Mesothelial cell of epicardium (in vitro differentiated cells): ENCODE measurements at regions not wholly inside any gene's neighbourhood (a gene's known extent, or its start where the extent isn't known, plus 50 kb on each side); places are given as distances from the start of the nearest gene placed in this dataset.
"Not testable (repeated sequence)": the region's sequence is repeated elsewhere in the genome, so short reads cannot be mapped to it uniquely, and the experiment has no call there.

Experiments
- DNase-seq, 2 experiments: peaks; one replicate each; pipeline ENCODE4 v3.0.0; 2021; ENCODE audit warnings: low spot score in 2 of 2; ENCODE audit not compliant: unreplicated experiment in 2 of 2
- H3K27ac Mint-ChIP-seq: 2 replicates; pipeline ENCODE4 v1.8.0; 2021; ENCODE audit warnings: mixed read lengths
- H3K27me3 Mint-ChIP-seq: 2 replicates; pipeline ENCODE4 v1.8.0; 2021; ENCODE audit warnings: low read depth, mixed read lengths
- H3K36me3 Mint-ChIP-seq: 2 replicates; pipeline ENCODE4 v1.8.0; 2021; ENCODE audit warnings: mixed read lengths
- H3K4me1 Mint-ChIP-seq: 2 replicates; pipeline ENCODE4 v1.8.0; 2021; ENCODE audit warnings: mixed read lengths
- H3K4me3 Mint-ChIP-seq: 2 replicates; pipeline ENCODE4 v1.8.0; 2021; ENCODE audit warnings: mild to moderate bottlenecking, moderate library complexity, mixed read lengths
- H3K9me3 Mint-ChIP-seq: 2 replicates; pipeline ENCODE4 v1.8.0; 2021; ENCODE audit warnings: mixed read lengths
- TF ChIP-seq, protein P1 (sequence below): fragments of 200-600 bp; sonication (generic); IDR thresholded peaks from one replicate; pipeline ENCODE4 v1.5.0; 2021; ENCODE audit warnings: antibody characterized with exemption; ENCODE audit not compliant: unreplicated experiment

GRCh38 chr21:8997011-8997440 lies 1524.4 kb upstream of the TPTE start:
- TF ChIP-seq, protein P1, sequence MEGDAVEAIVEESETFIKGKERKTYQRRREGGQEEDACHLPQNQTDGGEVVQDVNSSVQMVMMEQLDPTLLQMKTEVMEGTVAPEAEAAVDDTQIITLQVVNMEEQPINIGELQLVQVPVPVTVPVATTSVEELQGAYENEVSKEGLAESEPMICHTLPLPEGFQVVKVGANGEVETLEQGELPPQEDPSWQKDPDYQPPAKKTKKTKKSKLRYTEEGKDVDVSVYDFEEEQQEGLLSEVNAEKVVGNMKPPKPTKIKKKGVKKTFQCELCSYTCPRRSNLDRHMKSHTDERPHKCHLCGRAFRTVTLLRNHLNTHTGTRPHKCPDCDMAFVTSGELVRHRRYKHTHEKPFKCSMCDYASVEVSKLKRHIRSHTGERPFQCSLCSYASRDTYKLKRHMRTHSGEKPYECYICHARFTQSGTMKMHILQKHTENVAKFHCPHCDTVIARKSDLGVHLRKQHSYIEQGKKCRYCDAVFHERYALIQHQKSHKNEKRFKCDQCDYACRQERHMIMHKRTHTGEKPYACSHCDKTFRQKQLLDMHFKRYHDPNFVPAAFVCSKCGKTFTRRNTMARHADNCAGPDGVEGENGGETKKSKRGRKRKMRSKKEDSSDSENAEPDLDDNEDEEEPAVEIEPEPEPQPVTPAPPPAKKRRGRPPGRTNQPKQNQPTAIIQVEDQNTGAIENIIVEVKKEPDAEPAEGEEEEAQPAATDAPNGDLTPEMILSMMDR: no peak
- H3K36me3 Mint-ChIP-seq: peaks cover 18% of the 10 kb centered on the region
- peaks cover 84% of the 10 kb centered on the region for H3K9me3 Mint-ChIP-seq
- no peaks in the 10 kb centered on the region for H3K4me1 Mint-ChIP-seq
- H3K27ac Mint-ChIP-seq: no peak overlapping the region
- no peak for DNase-seq
- H3K27me3 Mint-ChIP-seq: no peaks in the 10 kb centered on the region
- no peak overlapping the region for H3K4me3 Mint-ChIP-seq

GRCh38 chr21:8997443-8998390 lies 1523.7 kb upstream of the TPTE start:
- H3K4me1 Mint-ChIP-seq, H3K27me3 Mint-ChIP-seq, H3K27ac Mint-ChIP-seq, H3K4me3 Mint-ChIP-seq, DNase-seq: not testable (repeated sequence)
- H3K9me3 Mint-ChIP-seq: peaks cover 82% of the 10 kb centered on the region
- peaks cover 12% of the 10 kb centered on the region for H3K36me3 Mint-ChIP-seq

- not testable (repeated sequence) for H3K4me3 Mint-ChIP-seq, H3K27ac Mint-ChIP-seq, H3K36me3 Mint-ChIP-seq, DNase-seq, H3K27me3 Mint-ChIP-seq, H3K4me1 Mint-ChIP-seq
- H3K9me3 Mint-ChIP-seq: peaks cover 80% of the 10 kb centered on the region
These were observed 1522.9 kb upstream of the TPTE start for GRCh38 chr21:8998480-8998879.

GRCh38 chr21:8998946-8999681 lies 1522.3 kb upstream of the TPTE start:
- Mint-ChIP-seq H3K27ac (no peak overlapping the region), H3K27me3 (no peaks in the 10 kb centered on the region), H3K4me1 (no peaks in the 10 kb centered on the region), H3K9me3 (peaks cover 80% of the 10 kb centered on the region), H3K4me3 (no peak overlapping the region), H3K36me3 (peaks cover 6% of the 10 kb centered on the region)
- TF ChIP-seq, protein P1: no peak
- no peak for DNase-seq

- H3K27me3 Mint-ChIP-seq, DNase-seq, H3K4me1 Mint-ChIP-seq, H3K36me3 Mint-ChIP-seq, H3K27ac Mint-ChIP-seq, H3K4me3 Mint-ChIP-seq: not testable (repeated sequence)
- H3K9me3 Mint-ChIP-seq: peaks cover 78% of the 10 kb centered on the region
These were observed 1521.3 kb upstream of the TPTE start for GRCh38 chr21:9000132-9000531.

DNA sequence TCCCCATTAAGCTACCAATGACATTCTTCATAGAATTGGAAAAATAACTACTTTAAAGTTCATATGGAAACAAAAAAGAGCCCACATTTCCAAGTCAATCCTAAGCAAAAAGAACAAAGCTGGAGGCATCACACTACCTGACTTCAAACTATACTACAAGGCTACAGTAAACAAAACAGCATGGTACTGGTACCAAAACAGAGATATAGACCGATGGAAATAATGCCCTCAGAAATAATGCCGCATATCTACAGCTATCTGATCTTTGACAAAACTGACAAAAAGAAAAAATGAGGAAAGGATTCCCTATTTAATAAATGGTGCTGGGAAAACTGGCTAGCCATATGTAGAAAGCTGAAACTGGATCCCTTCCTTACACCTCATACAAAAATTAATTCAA lies 1520.7 kb upstream of the TPTE start:
- peaks cover 77% of the 10 kb centered on the region for H3K9me3 Mint-ChIP-seq
- not testable (repeated sequence) for H3K4me1 Mint-ChIP-seq, H3K36me3 Mint-ChIP-seq, DNase-seq, H3K27me3 Mint-ChIP-seq, H3K4me3 Mint-ChIP-seq, H3K27ac Mint-ChIP-seq

GRCh38 chr21:9001890-9002663 lies 1519.3 kb upstream of the TPTE start:
- peaks cover 86% of the 10 kb centered on the region for H3K9me3 Mint-ChIP-seq
- not testable (repeated sequence) for H3K4me3 Mint-ChIP-seq, H3K27ac Mint-ChIP-seq, H3K27me3 Mint-ChIP-seq, H3K36me3 Mint-ChIP-seq, H3K4me1 Mint-ChIP-seq, DNase-seq

GRCh38 chr21:9003909-9004814 lies 1517.2 kb upstream of the TPTE start:
- not testable (repeated sequence) for H3K27me3 Mint-ChIP-seq, H3K27ac Mint-ChIP-seq, H3K4me1 Mint-ChIP-seq, H3K36me3 Mint-ChIP-seq, H3K4me3 Mint-ChIP-seq, DNase-seq
- peaks cover 83% of the 10 kb centered on the region for H3K9me3 Mint-ChIP-seq

DNA sequence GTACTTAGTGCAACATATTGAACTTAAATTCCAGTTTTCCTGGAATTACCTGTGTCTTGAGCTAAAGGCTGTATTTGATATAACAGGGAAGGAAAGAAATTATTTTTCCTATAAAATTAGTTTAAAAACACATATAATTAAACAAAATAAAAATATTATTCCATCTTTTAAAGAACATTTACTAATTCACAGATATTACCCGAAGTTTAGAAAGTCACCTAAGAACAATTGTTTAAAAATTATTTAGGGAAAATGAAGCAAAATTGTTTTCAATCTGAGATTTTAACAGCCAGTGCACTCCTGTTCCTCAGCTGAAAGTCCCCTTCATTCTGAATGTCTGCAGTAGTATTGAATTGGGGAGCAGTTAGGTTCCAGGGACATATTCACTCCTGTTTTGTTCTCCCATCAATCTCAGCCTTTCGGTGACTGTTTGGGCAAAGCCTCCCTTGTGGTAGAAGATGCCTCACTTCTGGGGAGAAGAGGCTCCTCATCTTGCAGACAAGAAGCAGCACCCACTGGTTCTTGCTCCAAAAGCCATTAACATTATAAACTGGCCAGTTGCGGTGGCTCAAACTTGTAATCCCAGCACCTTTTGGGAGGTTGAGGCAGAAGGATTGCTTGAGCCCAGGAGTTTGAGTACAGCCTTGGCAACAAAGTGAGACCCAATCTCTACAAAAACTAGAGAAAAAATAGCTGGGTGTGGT lies 1516.4 kb upstream of the TPTE start:
- Mint-ChIP-seq H3K9me3 (peaks cover 80% of the 10 kb centered on the region), H3K36me3 (peaks cover 10% of the 10 kb centered on the region)
- not testable (repeated sequence) for H3K27ac Mint-ChIP-seq, H3K4me3 Mint-ChIP-seq, H3K27me3 Mint-ChIP-seq, H3K4me1 Mint-ChIP-seq, DNase-seq

DNA sequence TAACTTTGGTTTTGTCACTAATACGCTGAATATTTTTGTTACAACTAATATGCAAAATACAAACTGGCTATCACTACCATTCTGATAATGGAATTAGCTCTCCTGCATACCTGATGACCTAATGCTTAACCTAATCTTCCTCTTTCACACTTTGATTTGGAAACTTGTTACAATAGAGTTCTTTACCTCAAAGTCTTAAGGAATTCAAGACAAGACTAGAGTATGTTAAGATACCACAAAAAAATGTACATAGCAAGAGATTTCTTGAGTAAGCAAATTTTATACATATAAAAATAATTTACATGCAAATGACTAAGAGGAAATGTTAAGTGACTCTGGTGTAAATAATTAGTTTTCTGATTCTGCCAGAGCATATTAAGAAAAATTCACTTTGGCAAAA lies 1515.7 kb upstream of the TPTE start:
- not testable (repeated sequence) for H3K27me3 Mint-ChIP-seq, H3K36me3 Mint-ChIP-seq

More for the DNA sequence above, 1515.7 kb upstream of the TPTE start:
- H3K9me3 Mint-ChIP-seq: peaks cover 78% of the 10 kb centered on the region
- not testable (repeated sequence) for DNase-seq, H3K27ac Mint-ChIP-seq, H3K4me3 Mint-ChIP-seq, H3K4me1 Mint-ChIP-seq
